ENCODE measurements at regions not wholly inside any gene's neighbourhood (a gene's known extent, or its start where the extent isn't known, plus 50 kb on each side); places are given as distances from the start of the nearest gene placed in this dataset.
A peak's percentile ranks its signal among the peaks of the same experiment; 100 is the strongest.

DNA sequence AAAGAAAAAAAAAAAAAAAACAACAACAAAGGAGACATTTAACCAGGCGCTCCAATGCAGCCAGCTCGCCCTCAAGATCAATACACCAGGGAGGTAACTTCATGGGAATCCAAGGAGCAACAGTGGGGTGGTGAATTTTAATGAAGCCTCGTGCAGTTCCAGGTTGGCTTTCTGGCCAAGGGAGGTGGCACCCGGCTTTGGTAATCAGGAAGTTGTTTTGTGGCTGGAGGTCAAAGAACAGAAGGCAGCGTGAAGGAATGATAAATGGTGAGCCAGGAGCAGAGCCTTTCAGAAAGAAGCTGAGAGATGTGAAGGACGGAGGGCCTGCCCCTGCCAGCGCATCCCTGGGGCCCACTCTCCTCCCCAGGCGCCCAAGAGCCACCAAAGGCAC lies 188.2 kb upstream of the TSC22D1 start:
- intact Hi-C loops (cut with DNase I): no loop called here
- ATAC-seq (no peak), DNase-seq (ENCODE audit: missing footprints) (no peak)

DNA sequence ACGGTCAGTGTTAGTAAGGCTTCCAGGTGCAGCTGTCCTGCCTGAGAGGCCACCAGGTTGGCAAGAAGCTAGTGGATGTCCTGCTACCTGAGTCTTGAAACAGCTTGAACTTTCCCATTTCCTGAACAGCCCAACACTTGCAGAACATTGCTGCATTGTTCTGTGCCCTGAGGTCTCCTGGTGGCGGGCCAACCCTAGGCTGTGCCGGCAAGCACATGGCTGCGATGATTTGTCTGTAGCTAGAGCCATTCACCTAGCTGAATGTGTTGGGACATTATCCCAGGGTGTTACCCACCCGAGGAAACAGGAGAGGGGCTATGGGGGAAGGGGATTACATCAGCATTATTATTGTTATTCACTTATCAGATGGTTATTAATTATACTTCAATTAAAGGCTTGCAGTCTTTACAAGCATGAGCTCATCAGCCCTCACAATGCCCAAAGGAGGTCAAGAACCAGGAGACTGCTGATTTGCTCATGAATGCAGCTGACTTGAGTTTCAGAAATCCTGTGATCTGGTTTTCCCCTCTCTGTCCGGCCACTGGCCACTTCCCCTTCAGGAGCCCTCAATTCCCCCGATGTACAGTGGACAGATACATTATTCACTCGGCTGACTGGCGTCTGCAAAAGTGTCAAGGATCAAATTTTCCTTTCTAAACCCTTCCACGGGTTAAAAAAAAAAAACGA lies 187.6 kb upstream of the TSC22D1 start:
- ATAC-seq: no peak
- no peak for DNase-seq (ENCODE audit: missing footprints)
- intact Hi-C loops (cut with DNase I): no loop called here

DNA sequence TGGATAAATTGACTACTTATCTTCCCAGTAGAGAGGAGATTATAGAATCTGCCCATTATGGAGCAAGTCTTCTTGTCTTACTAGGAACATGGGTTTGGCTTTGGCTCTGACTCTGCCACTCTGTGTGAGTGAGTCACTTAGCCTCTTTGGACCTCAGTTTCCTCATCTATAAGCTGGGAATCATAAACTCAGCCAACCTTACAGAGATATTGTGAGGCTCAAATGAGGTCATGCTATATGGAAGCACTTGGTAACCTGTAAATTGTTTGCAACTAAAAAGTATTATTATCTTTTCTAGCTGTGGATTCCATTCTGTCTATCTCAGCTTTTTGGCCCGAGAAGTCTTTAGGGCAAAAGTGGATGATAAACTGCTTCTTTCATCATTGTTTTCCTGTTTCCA lies 186.8 kb upstream of the TSC22D1 start:
- ATAC-seq: no peak
- intact Hi-C loops (cut with DNase I): no loop called here

DNA sequence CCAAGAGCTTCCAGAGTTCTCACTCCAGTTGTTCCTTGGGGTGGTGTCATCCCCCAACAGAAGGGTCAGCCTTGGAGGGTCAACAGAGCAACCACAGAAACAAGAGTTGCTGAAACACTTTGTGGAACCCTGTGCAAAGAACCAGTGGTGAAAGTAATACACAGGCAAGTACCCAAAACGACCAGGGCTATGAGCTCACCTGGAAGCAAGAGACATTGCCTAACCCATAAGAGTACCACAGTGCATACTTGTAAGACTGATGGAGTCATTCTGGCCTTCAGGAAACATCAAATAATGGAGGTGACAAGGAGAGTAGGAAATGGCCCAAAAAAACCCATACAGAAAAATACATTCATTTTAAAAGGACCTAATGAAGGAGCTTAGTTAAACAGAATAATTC lies 184.3 kb upstream of the TSC22D1 start:
- intact Hi-C loops (cut with DNase I): no loop called here
- no peak for ATAC-seq

More for the DNA sequence above, 186.8 kb upstream of the TSC22D1 start:
- no peak for DNase-seq (ENCODE audit: missing footprints)

DNA sequence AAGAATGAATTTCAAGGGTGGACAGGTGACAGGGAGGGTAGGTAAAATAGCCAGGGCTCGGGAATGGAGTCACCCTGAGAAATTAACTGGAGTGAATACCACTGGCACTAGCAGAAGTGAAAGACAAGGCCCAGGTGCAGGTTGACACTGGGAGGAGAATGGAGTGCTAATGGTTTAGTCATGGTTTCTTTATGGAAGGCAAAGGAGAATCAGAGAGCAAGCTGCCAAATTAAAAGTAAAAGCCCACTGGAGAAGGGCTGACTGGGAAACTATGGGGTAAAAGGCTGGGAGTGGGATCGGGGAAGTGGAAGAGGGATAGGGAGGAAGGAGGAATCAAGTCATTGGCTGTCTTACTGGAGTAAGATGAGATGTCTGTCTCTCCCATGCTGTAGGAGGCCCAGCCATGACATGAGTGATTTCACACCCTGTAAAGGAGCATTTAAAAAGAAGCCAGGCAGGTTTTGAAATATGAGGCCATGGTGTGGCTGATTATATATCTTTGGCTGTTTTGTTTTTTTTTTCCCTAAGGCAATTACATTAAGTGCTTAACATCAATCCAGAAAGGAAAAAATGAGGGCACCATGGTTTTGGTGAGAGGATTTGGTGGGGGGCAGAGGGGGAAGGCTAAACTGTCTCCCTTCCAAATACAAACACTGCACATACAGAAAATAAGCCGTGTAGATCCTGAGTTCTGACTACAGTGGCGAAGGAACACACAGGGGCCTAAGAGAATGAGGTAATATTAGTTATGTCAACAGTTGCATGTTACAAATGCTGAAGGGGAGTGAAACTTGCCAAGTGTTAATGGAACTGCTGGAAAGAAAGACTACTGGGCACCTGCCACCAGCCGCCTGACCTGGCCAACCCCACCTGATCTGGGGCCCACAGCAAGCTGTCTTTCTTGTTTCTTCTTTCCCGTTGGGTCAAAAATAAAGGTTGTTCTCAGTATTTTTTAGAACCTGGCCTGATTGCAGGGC lies 183.5 kb upstream of the TSC22D1 start:
- DNase-seq (ENCODE audit: missing footprints): no peak
- ATAC-seq: peak; percentile 47
- intact Hi-C loops (cut with DNase I): no loop called here

More for the DNA sequence above, 184.3 kb upstream of the TSC22D1 start:
- DNase-seq (ENCODE audit: missing footprints): no peak

DNA sequence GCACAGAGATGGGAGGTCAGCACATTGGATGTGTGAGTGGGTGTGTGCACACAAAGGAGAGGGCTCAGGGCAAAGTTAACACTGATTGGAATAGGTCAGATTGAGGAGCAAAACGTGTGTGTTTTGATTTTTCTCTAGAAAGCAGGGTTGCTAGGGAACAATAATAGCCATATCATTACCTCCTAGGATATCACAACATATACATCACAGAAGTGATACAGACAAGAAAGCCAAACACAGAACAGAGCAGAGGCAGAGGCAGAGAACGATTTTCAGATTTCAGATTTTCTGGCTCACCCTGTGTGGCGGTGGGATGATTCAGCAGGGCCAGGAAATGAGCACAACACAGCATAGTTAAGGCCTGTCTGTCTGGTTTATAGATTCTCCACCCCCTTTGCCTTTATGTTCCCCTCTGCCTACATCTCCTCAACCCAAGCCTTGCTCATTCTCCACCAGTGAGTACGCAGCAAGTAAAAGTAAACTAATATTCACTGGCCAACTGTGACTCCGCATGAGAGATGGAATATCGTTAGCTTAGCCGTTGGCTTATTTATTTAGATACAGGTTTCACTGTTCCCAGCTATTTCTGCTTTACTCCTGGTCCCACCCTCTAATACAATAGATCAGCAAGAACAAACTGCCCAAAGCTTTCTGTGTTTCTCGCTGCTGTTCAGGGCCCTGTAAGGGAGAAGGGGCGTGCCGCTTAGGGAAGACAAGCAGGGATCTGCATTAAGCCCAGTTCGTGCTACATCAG lies 182.7 kb upstream of the TSC22D1 start:
- ATAC-seq (no peak), DNase-seq (ENCODE audit: missing footprints) (no peak)
- intact Hi-C loops (cut with DNase I): no loop called here

DNA sequence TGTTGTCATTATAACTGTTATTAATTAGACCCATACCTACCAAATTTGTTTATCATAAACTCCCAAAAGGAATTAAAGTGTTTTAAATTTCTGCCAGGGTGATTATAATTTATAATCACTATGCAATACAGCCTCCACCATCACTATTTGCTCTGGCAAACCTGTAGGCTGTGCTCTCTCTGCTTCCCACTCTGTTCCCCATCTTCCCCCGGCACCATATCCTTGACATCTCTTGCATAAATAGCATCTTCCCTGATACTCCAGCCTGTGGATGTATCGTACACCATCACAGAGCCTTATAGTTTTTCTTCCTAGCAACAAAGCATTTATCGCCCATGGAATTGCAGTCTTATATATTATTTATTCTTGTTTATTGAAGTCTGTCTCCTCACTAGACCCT lies 181.5 kb upstream of the TSC22D1 start:
- ATAC-seq (no peak), DNase-seq (ENCODE audit: missing footprints) (no peak)
- intact Hi-C loops (cut with DNase I): no loop called here

DNA sequence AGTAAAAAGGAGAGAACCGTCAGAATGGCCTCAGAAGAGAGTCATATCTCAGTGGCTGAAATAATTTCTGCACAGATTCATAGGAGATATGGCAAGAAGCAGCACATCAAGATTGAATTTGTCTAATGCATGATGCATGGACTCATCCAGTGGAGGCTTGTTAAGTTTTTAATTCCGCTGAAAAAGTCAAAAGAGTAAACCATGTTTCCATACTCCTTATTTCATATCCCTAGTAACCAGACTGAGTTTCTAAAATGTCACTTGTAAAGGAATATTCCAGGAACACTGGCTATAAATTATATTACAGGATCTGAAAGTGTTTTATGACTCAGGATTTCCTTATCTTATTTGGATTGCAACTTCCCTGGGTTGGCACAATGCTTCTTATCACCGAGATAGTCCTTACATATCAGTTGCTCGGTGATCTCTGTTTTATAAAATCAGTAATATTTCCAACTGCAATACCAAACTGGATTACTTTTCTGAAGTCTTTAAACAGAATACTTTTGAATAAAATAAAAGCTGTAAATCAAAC lies 180.2 kb upstream of the TSC22D1 start:
- intact Hi-C loops (cut with DNase I): no loop called here
- DNase-seq (ENCODE audit: missing footprints): no peak
- no peak for ATAC-seq

DNA sequence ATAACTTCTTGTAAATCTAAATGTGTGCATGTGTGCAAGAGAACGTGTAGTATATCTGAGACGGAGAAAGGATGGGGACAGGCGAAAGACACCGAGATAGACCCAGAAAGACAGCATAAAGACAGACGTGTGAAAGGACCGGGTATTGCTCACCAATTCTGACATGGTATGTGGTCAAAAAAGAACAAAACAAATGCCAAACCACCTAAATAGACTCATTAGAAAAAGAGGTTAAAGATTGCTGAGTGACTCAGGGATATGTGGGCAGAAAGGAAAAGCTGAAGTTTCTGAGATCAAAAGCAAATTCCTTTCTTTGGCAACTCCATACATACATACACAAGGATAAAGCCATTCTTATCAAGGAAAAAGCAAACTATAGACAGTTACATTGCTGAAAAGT lies 179.7 kb upstream of the TSC22D1 start:
- no peak for DNase-seq (ENCODE audit: missing footprints)
- intact Hi-C loops (cut with DNase I): no loop called here
- no peak for ATAC-seq

DNA sequence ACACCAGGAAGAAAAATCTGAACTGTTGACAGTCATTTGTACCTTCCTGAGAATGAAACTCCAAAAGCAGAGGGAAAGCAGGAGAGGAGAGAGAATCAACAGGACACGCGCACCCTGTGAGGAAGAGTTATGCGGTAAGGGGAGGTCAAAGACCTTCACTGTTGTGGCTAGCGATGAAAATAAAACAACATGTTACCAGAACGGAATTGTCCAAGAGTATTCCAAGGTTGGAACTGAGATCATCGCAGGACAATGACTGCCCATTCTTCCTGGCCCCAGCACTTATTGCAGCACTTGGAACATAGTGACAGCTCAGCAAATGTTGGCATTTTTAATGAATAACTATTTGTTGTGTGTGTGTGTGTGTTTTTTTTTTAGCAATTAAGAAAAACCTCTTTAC lies 176.0 kb upstream of the TSC22D1 start:
- DNase-seq (ENCODE audit: missing footprints) (no peak), ATAC-seq (no peak)
- intact Hi-C loops (cut with DNase I): no loop called here

DNA sequence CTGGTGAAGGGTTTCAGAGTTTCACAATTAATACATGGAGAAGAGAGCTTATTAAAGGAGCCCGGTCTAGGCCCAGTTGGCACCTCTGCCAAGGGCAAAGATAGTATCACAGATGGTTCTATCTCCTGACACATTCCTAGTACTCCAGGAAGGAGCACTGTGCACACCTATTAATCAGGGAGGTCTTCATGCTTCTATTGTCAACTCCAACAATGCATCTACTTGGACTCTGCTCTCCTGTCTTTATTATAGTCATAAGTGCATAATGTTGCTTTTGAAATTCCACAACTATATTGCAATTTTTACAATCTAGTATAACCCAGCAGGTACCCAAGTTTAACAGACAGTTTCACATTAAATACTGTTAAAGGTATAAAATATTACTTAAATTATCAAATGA lies 174.5 kb upstream of the TSC22D1 start:
- no peak for DNase-seq (ENCODE audit: missing footprints)
- no peak for ATAC-seq
- intact Hi-C loops (cut with DNase I): loop anchor here (2.0 kb wide), 1 partner anchor 16 kb away; no protein-coding TSS in a partner anchor

DNA sequence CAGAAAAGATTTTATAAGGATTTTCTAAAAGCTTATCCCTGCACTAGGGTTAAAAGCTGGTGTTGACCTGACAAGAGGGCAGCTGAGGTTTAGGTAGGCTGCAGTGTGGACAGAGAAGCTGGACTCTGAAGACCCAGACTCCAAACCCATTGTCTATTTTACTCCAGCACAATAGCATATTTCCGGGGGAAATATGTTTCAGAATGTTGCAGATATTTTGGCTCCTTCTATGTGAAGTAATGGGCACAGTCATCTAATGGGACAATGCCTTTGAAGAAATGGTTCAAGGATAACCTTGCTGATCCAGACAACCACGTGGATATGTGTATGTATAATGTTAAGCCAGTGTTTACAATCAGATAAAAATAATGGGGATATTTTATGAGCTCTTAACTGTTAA lies 173.8 kb upstream of the TSC22D1 start:
- intact Hi-C loops (cut with DNase I): loop anchor here (2.0 kb wide), 1 partner anchor 15 kb away; no protein-coding TSS in a partner anchor
- no peak for DNase-seq (ENCODE audit: missing footprints)
- no peak for ATAC-seq

DNA sequence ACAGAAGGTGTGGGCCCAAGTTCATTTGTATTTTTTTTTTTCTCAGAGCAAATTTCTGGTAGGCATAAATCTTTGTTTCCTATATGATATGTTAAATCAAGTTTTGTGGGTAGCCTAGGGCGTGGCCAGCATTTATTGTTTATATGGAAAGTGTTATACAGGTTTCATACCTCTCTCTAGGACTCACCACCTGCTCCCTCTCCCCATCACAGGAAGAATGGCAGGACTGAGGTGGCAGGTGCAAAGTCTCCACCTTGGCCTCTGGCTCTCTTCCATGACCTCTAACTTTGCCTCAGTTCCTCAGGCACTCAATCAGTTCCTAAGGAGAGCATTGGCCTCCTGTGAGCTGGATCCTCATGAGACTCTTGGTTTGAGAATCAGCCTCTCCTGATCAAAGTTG lies 172.3 kb upstream of the TSC22D1 start:
- intact Hi-C loops (cut with DNase I): no loop called here
- DNase-seq (ENCODE audit: missing footprints) (no peak), ATAC-seq (no peak)

DNA sequence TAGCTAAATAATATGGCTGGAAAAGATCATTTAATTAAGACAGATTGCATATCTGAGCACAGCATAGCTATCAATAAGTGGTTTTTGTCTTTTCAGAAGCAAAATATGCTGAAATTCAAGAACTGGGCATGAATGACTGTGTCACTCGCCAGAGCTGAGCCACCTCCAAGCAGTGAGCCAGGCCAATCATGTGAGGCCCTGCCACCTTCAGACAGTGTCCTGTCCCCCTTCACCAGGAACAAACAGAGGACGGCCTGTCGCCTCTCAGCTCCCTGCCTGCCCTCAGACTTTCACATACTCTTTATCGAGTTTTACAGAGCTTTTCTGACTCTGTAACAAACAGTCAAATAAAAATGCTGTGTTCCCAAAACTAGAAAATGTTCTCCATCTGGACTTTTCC lies 171.0 kb upstream of the TSC22D1 start:
- no peak for DNase-seq (ENCODE audit: missing footprints)
- intact Hi-C loops (cut with DNase I): loop anchor here (2.0 kb wide), 1 partner anchor 108 kb away; no protein-coding TSS in a partner anchor
- ATAC-seq: peak; percentile 80

DNA sequence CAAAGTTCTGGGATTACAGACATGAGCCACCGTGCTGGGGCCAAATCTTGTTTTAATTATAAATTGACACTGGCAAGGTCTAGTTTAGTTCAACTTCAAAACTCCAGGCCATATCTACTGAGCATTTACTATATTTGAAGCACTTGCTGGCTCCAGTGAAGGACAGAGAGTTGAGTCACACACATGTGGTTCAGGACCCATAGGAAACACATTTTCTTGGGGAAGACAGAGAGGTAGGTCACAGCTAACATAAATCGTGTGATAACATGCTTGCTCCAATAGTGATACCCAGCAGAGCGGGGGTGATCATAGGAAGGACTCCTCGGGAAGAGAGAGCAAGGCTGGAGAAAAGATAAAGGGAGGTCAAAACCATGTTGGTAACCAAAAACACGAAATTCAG lies 170.6 kb upstream of the TSC22D1 start:
- ATAC-seq: peak; percentile 20
- no peak for DNase-seq (ENCODE audit: missing footprints)
- intact Hi-C loops (cut with DNase I): loop anchor here (2.0 kb wide), 1 partner anchor 108 kb away; no protein-coding TSS in a partner anchor

DNA sequence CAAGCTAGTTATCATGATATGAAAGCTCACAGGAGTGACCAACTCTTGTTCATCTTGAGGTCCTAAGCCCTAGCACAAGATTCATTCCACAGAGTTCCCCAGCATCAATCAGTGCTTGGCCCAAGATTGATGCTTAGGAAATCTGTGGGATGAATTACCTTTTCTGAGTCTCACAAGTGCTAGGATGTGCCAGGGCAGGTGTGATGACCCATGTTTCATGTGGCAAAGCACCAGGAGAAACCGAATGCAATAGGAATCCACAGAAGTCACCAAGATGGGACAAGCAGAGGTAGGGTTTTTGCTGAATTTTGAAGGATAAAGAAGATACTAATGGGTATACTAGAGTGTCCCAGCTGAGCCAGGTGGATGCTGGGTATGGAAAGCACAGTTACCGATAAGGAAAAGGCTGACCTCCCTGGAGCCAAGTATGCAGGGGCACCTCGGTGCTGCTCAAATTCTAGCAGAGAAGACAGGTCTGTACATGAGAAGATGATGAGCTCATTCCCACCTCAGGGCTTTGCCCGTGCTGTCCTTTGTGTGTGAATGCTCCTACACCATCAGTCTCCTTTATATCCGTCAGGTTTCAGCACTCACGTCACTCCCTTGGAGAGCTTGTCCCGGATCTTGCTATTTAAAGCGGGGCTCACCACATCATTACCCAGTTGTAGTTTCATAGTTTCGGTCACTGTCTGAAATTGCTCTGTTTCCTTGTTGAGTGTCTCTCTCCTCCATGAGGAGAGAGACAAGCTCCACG lies 168.9 kb upstream of the TSC22D1 start:
- ATAC-seq (peak; percentile 17), DNase-seq (ENCODE audit: missing footprints) (no peak)
- intact Hi-C loops (cut with DNase I): no loop called here

DNA sequence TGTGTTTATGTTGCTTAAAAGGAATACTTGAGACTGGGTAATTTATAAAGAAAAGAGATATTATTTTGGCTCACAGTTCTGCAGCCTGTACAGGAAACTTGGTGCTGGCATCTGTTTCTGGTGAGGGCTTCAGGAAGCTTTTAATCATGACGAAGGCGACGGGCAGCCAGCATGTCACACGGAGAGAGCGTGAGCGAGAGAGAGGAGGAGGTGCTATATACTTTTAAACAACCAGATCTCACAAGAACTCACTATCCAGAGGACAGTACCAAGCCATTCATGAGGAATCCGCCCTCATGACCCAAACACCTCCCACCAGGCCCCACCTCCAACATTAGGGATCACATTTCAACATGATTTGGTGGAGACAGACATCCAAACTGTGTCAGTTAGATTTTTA lies 163.4 kb upstream of the TSC22D1 start:
- intact Hi-C loops (cut with DNase I): no loop called here
- ATAC-seq (no peak), DNase-seq (ENCODE audit: missing footprints) (no peak)

DNA sequence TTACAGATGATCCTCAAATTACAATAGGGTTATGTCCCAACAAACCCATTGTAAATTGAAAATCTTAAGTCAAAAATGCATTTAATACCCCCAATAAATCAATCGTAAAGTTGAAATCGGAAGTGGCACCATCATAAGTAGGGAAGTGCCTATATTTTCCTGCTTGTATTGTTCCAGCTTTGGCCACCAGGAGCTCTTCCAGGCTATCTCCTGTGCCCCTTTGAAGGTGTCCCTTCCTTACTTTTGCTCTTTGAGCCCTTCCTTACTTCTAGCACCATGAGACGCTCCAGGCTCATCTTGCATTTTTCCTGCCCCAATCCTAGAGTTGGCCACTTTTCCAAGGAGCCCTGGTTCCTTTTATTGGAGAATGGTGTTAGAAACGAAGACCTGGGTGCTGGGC lies 163.0 kb upstream of the TSC22D1 start:
- DNase-seq (ENCODE audit: missing footprints) (no peak), ATAC-seq (no peak)
- intact Hi-C loops (cut with DNase I): no loop called here

All from Right ventricle myocardium inferior (tissue), 1 donor.